Immature natural killer cell (primary cell): ENCODE measurements at regions not wholly inside any gene's neighbourhood (a gene's known extent, or its start where the extent isn't known, plus 50 kb on each side); places are given as distances from the start of the nearest gene placed in this dataset.

Experiments
- DNase-seq, 3 donors: peaks; one replicate each; pipeline ENCODE4 v3.0.0; 2022; ENCODE audit warnings: mixed read lengths in 1 of 3
- H3K27ac Mint-ChIP-seq, 6 donors: one replicate each; pipeline ENCODE4 v1.8.0; 2020; ENCODE audit warnings: mixed read lengths in 6 of 6, mild to moderate bottlenecking in 5 of 6, inconsistent platforms in 4 of 6, moderate library complexity in 3 of 6
- H3K27me3 Mint-ChIP-seq, 3 donors: one replicate each; pipeline ENCODE4 v1.8.0; 2020 to 2021; ENCODE audit warnings: low read depth in 3 of 3, mild to moderate bottlenecking in 3 of 3, mixed read lengths in 3 of 3, moderate library complexity in 3 of 3, inconsistent platforms in 1 of 3
- H3K36me3 Mint-ChIP-seq, 3 donors: one replicate each; pipeline ENCODE4 v1.8.0; 2020; ENCODE audit warnings: mixed read lengths in 3 of 3, inconsistent platforms in 2 of 3, mild to moderate bottlenecking in 2 of 3
- H3K4me1 Mint-ChIP-seq, 2 donors: one replicate each; pipeline ENCODE4 v1.8.0; 2020; ENCODE audit warnings: inconsistent platforms in 2 of 2, mild to moderate bottlenecking in 2 of 2, mixed read lengths in 2 of 2, moderate library complexity in 1 of 2
- H3K4me3 Mint-ChIP-seq, 5 donors: one replicate each; pipeline ENCODE4 v1.8.0; 2020; ENCODE audit warnings: mild to moderate bottlenecking in 5 of 5, mixed read lengths in 5 of 5, inconsistent platforms in 3 of 5, moderate library complexity in 3 of 5
- H3K9me3 Mint-ChIP-seq, 6 donors: one replicate each; pipeline ENCODE4 v1.8.0; 2020; ENCODE audit warnings: mild to moderate bottlenecking in 6 of 6, mixed read lengths in 6 of 6, inconsistent platforms in 4 of 6, moderate library complexity in 3 of 6

DNA sequence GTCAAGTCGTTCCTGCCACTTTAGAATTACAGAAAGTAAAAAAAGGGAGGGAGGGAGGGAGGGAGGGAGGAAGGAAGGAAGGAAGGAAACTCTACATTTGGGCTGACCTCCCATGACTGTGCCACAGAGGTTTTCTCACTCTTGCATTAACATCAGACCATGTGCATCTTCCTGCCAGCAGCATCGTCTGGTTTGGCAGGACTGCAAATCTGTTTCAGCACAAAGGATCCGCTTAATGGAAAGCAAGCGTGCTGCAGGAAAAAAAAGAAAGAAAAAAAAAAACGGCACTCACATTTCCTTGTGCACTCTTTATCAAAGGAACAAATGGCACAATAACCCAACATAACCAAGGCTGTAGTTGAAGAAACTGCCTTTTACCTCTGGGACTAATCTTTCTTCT lies 148.8 kb upstream of the HES1 start:
- Mint-ChIP-seq H3K4me1 (no peaks in the 10 kb centered on the region), H3K27ac (no peak overlapping the region), H3K27me3 (peaks cover 0 to 14% (median 2%) of the 10 kb centered on the region in 3 donors)

DNA sequence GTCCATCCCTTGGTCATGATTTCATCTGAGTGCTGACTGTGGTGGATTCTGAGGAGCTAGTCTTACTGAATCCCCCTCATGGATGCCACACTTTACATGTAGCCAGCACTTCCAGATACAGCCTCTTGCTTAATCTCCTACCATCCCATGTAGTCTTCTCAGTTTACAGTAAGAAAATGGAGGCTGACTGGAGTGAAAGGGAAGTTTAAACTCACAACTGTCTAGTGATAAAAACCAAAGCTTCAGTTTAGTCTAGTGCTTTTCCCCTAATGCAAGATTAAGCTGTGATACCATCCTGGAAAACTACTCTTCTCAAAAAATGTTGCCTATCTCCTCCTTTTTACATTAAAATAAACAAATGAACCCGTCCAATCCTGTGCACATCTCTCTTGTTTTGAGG lies 146.8 kb upstream of the HES1 start:
- peaks cover 0 to 3% (median 0%) of the 10 kb centered on the region in 6 donors for H3K9me3 Mint-ChIP-seq
- no peak overlapping the region for H3K27ac Mint-ChIP-seq
- peaks cover 2 to 11% (median 4%) of the 10 kb centered on the region in 3 donors for H3K27me3 Mint-ChIP-seq
- H3K4me1 Mint-ChIP-seq: no peaks in the 10 kb centered on the region
- no peak overlapping the region for H3K4me3 Mint-ChIP-seq
- no peaks in the 10 kb centered on the region for H3K36me3 Mint-ChIP-seq
- no peak for DNase-seq

More for the DNA sequence above, 148.8 kb upstream of the HES1 start:
- no peaks in the 10 kb centered on the region for H3K36me3 Mint-ChIP-seq
- peaks cover 0 to 3% (median 0%) of the 10 kb centered on the region in 6 donors for H3K9me3 Mint-ChIP-seq
- H3K4me3 Mint-ChIP-seq: no peak overlapping the region
- no peak for DNase-seq

DNA sequence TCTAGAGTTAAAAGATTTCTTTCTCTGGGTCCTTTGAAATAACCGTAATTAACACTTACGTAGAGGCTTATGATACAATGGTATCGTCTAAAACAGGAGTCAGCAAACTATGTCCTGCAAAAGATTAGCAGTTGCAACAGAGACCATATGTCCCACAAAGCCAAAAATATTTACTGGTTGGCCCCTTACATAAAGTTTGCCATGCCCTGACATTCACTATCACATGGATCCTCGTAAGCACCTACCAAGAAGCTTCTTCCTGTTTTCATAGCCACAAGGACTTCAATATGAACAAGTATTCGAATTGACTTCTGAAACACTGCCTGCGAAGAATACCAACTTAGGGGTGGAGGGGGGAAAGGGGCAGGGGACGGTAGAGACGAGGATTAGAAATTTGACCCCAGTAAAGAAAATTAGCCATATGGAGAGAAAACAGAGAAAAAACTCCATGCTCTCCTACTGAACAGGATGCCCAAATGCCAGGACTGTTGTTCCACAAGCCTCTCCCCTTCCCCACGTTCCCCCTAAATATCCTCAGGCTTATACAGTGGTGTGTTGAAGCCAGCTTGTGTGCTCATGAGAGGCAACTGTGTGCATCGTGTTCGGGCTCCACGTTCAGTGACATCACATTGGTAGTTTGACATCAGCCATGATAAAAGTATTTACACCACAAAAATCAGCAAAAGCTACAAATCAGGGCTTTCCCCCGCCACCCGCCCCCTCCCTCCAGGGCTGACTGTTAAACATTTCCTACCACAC lies 144.1 kb upstream of the HES1 start:
- Mint-ChIP-seq H3K27me3 (peaks cover 2 to 8% (median 4%) of the 10 kb centered on the region in 3 donors), H3K4me3 (no peak overlapping the region), H3K27ac (no peak overlapping the region), H3K4me1 (no peaks in the 10 kb centered on the region), H3K36me3 (no peaks in the 10 kb centered on the region), H3K9me3 (peaks cover 0 to 3% (median 0%) of the 10 kb centered on the region in 6 donors)
- DNase-seq: no peak

DNA sequence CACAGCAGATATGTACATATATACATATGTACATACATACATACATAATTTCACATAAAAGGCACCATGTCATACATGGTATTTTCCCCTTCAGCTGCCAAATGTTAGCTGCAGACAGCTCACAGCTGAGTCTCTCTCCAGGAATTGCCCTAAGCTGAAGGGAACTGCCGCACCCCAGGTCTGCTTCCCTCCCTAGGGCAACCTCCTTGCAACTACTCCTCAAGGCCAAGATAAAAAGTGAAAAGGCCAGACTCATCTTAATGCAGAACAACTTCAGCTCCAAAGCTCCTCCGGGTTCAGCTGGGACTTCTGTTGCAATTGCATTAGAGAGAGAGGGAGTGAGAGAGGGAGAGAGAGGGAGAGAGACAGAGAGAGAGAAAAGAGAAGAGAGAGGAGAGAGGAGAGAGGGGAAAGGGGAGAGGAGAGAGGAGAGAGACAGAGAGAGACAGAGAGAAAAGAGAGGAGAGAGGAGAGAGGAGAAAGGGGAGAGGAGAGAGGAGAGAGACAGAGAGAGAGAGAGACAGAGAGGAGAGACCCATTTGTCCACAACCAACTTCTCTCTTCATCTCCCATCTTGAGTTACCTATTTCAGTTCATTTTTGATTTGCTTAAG lies 143.4 kb upstream of the HES1 start:
- no peak for DNase-seq
- Mint-ChIP-seq H3K9me3 (peaks cover 0 to 3% (median 0%) of the 10 kb centered on the region in 6 donors), H3K4me3 (no peak overlapping the region), H3K27me3 (peaks cover 2 to 8% (median 4%) of the 10 kb centered on the region in 3 donors), H3K36me3 (no peaks in the 10 kb centered on the region), H3K4me1 (no peaks in the 10 kb centered on the region), H3K27ac (no peak overlapping the region)

DNA sequence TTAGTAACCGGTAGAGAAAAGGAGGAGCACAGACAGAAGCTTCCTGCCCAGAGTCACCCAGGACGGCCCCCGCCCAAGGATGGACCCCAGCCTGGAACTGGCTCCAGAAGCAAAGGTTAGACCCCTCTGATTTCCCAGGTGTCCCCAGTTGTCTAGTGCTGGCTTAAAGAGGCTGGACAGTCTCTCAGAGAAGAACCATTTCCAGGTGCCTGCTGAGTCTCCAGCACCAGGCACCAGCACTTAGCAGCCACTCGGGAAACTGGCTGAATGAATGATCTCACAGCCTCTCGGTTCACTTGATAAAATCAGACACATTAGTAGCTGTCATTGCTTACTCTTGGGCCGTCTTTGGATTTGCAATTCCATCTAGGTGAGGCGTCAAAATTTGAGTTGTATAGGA lies 139.7 kb upstream of the HES1 start:
- H3K9me3 Mint-ChIP-seq: no peaks in the 10 kb centered on the region
- no peaks in the 10 kb centered on the region for H3K36me3 Mint-ChIP-seq

DNA sequence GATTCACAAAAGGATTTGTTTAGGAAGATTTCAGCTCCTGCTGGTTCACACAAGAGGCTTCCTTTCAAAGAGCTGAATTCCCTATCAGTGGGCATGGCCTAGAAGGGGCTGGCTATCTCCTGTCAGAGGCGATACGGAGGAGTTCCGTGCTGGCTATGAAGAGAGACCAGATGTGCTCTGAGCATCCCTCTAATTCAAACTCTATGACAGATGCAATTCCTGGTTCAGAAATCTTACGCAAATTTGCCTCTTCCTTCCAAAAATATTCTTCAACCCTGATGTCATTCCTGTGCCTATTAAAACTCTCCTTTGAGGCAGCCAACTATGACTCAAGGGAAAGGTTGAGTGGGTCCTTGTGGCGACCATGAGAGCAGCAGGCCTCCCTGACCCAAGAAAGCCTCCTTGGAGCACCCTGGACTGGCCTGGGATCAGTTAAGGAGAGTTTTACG lies 139.3 kb upstream of the HES1 start:
- Mint-ChIP-seq H3K4me1 (no peaks in the 10 kb centered on the region), H3K36me3 (no peaks in the 10 kb centered on the region), H3K4me3 (no peak overlapping the region), H3K27ac (no peak overlapping the region), H3K9me3 (no peaks in the 10 kb centered on the region), H3K27me3 (peaks cover 0 to 5% (median 2%) of the 10 kb centered on the region in 3 donors)
- no peak for DNase-seq

More for the DNA sequence above, 139.7 kb upstream of the HES1 start:
- Mint-ChIP-seq H3K27me3 (peaks cover 0 to 5% (median 2%) of the 10 kb centered on the region in 3 donors), H3K27ac (no peak overlapping the region), H3K4me1 (no peaks in the 10 kb centered on the region), H3K4me3 (no peak overlapping the region)
- no peak for DNase-seq

DNA sequence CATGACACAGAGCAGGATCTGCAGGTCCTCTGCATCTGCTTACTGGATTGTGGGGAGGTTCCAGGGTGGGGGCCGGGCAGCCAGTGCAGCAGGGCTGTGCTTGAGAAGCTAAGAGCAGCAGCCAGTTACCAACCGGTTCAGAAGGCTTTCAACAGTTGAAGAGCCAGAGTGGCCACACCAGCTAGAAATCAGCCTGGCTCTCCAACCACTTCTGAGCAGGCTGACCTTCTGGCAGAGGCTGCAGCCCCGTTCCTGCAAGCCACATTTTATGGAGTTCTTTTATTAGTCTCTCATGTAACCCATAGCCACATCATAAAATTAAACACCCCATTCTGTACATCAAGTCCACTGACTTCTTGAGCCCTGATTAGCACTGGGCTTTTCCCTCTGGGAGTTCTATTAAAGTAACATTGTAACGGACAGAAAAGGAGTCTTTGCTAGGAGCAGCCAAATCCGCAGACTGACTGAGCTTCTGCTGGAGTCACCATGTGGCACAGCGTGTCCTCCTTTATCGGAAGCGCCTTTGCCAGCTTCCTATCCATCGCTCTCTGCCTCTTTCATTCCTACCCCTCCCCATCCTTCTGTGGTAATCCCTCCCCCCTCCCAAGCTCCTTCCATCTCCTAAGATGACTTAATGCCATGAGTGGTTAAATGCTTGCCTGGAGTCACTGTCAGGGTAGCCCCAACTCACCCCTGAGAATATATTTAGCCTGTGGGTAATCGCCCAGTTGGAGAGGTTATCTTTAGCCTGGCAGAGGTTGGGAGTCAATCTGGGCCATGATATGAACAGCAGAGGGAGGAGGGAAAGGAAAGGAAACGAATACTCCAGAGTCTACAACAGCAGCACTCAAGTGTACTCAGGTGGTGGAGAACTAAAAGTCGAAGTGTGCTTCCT lies 138.5 kb upstream of the HES1 start:
- Mint-ChIP-seq H3K4me1 (peaks cover 0 to 1% of the 10 kb centered on the region in 2 donors), H3K27me3 (peaks cover 2 to 5% (median 4%) of the 10 kb centered on the region in 3 donors), H3K4me3 (no peak overlapping the region), H3K36me3 (peaks cover 0 to 2% (median 0%) of the 10 kb centered on the region in 3 donors), H3K27ac (no peak overlapping the region), H3K9me3 (no peaks in the 10 kb centered on the region)
- DNase-seq: no peak

DNA sequence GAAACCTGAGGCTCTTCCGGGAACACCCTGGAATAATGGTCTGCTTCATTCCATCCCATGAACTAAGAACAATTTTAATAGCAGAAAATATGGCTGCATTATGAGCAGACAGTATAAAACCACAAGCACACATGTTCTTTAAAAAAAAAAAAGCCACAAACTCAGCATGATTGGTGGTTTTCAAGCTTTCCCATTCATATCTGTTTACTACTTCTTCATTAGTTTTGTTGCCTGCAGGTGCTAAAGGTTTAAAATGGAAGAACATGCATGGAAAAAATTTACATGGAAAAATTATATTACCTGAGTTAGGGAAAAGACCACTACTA lies 137.9 kb upstream of the HES1 start:
- Mint-ChIP-seq H3K36me3 (peaks cover 0 to 3% (median 0%) of the 10 kb centered on the region in 3 donors), H3K4me1 (peaks cover 0 to 1% of the 10 kb centered on the region in 2 donors), H3K27ac (no peak overlapping the region), H3K9me3 (no peaks in the 10 kb centered on the region), H3K4me3 (no peak overlapping the region), H3K27me3 (peaks cover 0 to 5% (median 4%) of the 10 kb centered on the region in 3 donors)
- DNase-seq: no peak

DNA sequence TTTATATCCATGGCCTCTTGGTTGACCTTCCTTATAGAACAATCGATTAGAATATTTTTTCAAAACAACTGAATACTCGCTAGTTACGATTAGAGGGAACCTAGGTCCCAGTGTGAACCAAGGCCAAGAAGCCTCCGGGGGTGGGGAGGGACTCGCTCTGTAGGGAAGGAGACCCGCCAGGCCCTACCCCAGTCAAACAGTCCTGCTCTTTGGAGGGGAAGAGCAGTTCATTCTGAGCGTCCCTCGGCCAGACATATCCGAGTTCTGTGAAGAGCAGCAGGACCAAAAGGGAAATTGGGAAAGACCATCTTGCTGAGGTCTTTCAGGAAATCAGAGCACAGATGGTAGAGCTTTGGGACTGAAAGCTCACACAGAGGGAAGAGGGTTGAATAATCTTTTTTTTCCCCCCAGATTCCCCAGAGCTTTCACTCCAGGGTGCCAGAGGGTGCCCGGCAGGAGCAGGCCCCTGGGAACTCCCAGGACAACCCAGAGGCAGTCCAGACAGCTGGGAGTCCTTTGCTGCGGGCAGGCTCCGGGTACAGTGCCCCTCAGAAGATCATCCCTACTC lies 137.2 kb upstream of the HES1 start:
- Mint-ChIP-seq H3K27me3 (peaks cover 0 to 8% (median 5%) of the 10 kb centered on the region in 3 donors), H3K9me3 (no peaks in the 10 kb centered on the region), H3K36me3 (peaks cover 0 to 3% (median 0%) of the 10 kb centered on the region in 3 donors), H3K27ac (no peak overlapping the region), H3K4me1 (peaks cover 0 to 5% of the 10 kb centered on the region in 2 donors), H3K4me3 (no peak overlapping the region)
- no peak for DNase-seq

DNA sequence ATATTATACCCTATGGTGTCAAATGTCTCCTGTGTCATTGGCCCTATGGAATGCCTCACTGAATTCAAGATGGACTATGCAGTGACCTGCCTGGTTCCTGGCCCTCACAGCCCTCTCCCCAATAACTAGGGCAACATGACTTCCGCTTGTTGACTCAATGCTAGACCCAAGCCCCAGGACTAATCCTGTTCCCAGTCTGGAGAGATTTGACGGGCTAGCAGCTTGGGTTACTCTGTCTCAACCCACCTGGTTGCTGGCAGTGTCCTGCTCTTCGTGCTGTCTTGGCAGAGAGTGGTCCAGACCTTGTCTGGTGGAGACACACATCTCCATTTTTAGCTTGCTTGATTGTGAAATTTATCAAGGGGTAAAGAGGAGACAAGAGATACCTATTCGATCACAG lies 135.8 kb upstream of the HES1 start:
- DNase-seq: no peak
- Mint-ChIP-seq H3K27ac (no peak overlapping the region), H3K9me3 (no peaks in the 10 kb centered on the region), H3K36me3 (peaks cover 0 to 3% (median 0%) of the 10 kb centered on the region in 3 donors), H3K4me3 (no peak overlapping the region), H3K4me1 (peaks cover 0 to 5% of the 10 kb centered on the region in 2 donors), H3K27me3 (peaks cover 0 to 12% (median 10%) of the 10 kb centered on the region in 3 donors)

DNA sequence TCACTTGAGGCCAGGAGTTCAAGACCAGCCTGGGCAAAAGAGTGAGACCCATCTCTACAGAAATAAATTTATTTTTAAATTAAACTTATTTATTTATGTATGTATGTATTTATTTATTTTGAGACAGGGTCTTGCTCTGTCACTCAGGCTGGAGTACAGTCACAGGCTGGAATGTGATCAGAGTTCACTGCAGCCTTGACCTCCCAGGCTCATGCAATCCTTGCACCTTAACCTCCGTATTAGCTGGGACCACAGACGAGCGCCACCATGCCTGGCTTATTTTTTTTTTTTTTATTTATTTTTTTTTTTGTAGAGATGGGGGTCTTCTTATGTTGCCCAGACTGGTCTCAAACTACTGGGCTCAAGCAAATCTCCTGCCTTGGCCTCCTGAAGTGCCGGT lies 135.2 kb upstream of the HES1 start:
- Mint-ChIP-seq H3K4me3 (no peak overlapping the region), H3K27me3 (peaks cover 0 to 12% (median 10%) of the 10 kb centered on the region in 3 donors), H3K4me1 (peaks cover 0 to 5% of the 10 kb centered on the region in 2 donors), H3K36me3 (peaks cover 0 to 3% (median 0%) of the 10 kb centered on the region in 3 donors), H3K9me3 (no peaks in the 10 kb centered on the region), H3K27ac (no peak overlapping the region)
- DNase-seq: no peak

DNA sequence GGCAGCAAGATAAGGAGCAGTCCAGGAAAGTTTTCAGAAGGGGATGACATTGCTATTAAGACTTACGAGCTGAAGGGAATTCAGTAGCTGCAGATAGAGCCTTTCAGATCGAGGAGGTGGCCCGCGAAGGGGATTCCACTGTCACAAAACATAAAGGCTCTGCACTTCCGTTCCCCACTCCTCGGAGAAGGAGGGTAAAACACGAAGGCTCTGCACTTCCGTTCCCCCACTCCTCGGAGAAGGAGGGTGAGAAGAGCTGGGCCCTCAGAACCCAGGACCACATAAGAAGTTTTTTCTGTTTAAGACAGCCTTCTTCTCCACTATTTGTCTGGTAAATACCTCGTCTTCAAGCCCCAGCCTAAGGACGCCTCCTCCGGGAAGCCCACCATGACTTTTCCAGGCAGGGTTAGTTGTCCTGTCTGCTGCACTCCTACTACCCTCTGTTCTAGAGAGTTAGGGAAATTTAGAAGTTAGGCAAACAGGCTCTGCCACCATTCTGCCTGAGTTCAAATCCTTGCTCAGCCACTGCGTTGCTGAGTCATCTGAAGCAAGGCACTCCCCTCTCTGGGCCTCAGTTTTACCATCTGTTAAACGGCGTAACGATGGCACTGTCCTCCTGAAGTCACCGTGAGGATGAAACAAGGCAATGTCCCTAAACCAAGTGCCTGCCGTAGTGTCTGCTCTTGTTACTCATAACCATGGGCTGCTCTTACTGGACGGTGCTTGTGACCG lies 134.1 kb upstream of the HES1 start:
- Mint-ChIP-seq H3K9me3 (no peaks in the 10 kb centered on the region), H3K36me3 (peaks cover 0 to 3% (median 0%) of the 10 kb centered on the region in 3 donors), H3K4me3 (no peak overlapping the region), H3K4me1 (peaks cover 0 to 5% of the 10 kb centered on the region in 2 donors), H3K27ac (no peak overlapping the region), H3K27me3 (peaks cover 0 to 14% (median 10%) of the 10 kb centered on the region in 3 donors)
- no peak for DNase-seq
